NOMO-1 (cell line): ENCODE measurements at regions not wholly inside any gene's neighbourhood (a gene's known extent, or its start where the extent isn't known, plus 50 kb on each side); places are given as distances from the start of the nearest gene placed in this dataset.

Experiments
- DNase-seq, 2 experiments: peaks; one replicate each; lab custom pipeline; 2025; ENCODE audit not compliant: unreplicated experiment in 2 of 2; lab: John Stamatoyannopoulos, UW

DNA sequence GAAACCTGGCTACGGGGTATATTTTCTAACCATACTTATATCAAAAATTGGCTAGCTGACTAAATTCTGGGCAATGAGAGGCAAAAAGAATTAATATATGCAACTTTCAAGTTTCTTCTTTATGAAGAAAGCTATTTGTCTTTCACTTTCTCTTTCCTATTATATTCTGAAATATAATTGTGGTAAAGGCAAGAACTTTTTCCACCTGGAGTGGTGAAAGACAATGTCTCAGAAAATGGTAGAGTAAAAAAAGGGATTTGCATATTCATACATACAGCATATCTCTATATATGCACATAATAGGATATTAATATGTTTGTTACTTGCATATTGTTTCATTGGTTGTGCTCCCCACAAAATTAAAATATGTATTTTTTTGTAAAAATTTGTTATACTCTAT lies 793.8 kb downstream of the PLA2G4A start:
- peak in 1 of 2 experiments; percentile 34 for DNase-seq

DNA sequence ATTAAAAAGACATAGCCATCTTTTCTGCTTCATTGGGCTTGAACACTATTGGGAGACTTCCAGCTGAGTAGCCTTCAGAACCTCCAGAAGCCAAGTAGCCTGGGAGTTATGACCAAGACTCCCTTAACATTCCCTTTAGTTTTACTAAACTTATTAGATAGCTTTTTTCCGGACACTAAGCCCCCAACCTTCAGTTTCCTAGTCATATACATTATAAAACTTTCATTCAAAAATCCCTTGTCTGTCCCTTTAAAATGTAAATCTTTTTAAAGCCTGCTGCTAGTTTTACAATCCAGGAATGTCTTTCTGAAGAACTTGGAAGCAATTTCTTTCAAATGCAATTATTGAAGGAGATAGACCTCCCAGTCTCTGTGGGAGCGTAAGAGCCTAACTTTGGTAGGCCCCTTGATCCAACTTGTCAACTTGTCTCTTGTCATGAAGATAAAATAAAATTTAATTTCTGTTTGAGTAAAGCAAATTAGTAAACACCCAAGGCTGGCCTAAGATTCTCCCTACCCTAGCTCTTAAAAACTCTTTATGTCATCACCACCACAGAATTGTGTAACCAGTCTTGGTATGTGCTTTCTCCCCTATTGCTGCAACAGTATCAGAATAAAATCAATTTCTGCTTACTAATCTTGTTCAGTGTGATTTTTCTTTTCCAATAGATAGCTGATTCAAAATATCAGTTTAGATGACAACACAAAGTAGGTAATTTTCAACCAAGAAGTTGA lies 796.2 kb downstream of the PLA2G4A start:
- peak; percentile 42 to 76 for DNase-seq

DNA sequence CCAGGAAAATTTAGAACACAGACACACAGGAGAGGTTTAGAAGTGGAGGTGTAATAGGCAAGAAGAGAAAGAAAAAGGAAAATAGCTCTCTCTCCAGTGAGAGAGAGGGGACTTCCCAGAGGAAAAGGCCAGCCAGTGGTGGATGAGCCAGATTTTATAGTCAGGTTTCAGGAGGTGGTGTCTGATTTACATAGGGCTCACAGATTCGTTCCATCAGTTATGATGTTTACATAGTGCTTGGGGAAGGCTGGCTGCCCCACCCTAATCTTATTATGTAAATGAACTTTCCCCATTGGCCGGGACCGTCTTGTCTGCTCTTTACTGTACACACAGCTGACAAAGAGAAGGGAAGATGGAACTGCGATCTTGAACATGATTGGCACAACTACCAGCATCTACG lies 797.3 kb downstream of the PLA2G4A start:
- peak in 1 of 2 experiments; percentile 6 for DNase-seq

DNA sequence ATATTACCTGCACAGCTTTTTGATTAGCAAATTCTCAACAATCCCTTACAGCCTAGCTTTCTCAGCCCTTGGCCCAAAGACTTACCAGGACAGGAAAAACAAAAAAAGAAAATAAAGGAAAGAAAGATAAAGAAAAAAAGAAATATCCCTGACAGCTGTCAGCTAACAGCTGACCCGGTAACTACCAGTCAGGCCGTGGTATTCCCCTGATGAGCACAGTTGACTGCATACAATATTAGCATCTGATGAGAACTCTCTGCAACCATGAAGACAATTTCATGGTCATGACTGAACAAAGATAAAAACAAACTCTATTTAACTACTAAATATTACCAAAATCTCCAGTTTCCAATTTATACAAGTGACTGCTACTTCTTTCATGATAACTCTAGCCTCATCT lies 798.8 kb downstream of the PLA2G4A start:
- no peak for DNase-seq

DNA sequence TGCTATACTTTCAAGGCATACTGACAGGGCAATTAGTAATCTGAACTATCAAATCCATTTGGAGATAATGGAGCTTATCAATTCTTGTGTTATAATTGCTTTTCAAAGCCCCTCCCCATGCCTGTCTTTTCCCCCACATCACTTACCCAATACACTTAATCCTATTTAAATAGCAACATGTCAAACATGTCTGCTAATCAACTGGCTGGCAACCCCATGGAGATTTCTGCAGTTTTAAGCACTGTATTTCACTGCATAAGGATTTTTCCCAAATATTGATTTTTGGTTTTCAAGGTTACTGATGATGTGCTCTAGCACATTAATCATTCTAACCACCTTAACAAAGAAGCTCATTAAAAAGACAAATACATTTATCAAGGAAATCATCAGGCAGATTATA lies 800.3 kb downstream of the PLA2G4A start:
- no peak for DNase-seq

DNA sequence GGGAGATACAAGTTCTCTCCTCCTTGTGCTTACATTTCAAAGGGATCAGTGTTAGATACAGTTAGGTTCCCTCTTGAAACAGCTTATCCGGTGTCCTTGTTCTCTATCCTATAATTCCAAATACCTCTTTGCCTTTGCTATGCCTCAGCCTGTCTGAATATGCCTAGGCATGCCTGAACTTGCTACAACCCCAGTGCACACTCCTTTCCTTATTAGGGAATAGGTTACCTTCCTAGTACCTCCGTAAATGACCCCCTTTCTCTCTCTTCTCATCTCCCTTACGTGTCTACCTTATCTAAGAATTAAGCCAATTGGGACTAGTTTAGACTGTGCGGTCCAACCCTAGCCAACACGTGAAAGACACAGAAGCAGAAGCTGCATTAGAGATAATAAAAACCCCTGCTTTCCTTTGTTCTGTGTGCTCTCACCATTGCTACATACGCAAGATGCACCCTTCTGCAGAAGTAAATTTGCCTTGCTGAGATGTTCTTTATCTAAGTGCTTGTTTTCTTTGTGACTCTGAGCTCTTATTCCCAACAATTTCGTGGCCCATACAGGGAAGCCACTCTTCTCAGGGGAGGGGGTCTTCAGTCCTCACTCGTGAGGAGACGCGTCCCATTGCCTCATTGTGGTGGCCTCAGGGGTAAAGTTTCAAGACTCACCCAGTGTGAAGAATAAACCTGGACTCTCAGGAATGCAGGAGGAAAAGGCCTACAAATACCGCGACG lies 802.1 kb downstream of the PLA2G4A start:
- DNase-seq: no peak

DNA sequence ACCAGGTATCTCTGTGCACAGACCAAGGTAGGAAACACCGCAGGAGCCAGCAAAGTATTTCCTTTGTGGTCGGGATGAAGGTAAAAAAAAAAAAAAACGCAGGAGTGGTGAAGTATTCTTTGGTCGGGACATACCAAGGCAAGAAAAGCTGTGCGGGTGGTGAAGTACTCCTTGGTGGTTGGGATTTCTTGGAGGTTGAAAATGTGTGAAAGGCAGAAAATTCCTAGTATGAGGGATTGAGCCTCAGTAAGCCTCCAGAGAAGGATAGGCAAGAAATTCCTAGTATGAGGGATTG lies 802.6 kb downstream of the PLA2G4A start:
- no peak for DNase-seq

DNA sequence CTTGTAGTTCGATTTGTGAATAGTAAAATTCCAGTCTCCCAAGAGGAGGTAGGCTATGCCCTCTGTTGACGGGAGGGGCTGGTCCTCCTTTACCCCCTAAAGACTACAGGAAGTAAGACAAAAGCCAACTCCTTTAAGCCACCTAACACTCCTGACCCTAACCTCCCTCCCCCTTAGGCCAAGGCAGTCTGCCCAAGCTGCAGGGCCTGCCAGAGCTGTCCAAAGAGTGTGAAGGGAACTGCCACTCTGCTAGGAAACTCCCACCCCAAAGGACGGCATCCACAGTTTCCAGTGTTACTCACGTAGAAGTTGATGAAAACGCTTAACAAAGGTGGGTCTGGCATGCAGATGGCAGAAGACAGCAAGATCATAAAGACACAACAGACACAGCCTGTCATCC lies 803.2 kb downstream of the PLA2G4A start:
- DNase-seq: no peak

DNA sequence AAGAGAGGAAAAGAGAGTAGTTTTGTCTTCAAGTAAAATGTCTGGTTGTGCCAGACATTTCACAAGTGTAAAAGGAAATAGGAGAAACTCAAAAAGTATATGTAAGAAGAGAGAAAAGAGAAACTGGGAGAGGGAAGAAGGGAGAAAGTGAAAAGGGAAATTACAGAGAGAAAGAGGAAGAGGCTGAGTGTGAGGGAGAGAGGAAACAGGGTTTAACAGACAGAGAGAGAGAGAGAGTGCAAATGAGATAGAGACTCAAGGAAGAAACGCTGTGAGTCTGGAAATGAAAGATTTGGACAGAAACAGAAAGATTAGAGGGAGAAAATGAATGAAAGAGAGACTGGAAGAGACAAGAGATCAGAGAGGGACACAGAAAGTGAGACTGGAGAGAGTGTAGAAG lies 806.2 kb downstream of the PLA2G4A start:
- DNase-seq: peak; percentile 29 to 78

DNA sequence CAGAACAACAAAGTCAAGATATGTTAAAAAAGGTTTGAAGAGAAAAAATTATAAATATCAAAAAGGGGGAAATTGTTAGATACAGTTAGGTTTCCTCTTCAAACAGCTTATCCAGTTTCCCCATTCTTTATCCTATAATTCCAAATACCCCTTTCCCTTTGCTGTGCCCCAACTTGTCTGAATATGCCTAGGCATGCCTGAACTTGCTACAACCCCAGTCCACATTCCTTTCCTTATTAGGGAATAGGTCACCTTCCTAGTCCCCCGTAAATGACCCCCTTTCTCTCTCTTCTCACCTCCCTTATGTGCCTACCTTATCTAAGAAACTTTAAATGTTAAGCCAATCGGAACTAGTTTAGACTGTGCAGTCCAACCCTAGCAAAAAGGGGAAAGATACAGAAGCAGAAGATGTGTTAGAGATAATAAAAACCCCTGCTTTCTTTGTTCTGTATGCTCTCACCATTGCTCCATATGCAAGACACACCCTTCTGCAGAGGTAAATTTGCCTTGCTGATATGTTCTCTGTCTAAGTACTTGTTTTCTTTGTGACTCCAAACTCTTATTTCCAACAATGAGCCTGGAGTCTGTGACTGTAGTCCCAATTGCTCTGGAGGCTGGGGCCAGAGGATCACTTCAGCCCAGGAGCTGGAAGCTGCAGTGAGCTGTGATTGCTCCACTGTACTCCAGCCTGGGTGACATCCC lies 810.1 kb downstream of the PLA2G4A start:
- no peak for DNase-seq

DNA sequence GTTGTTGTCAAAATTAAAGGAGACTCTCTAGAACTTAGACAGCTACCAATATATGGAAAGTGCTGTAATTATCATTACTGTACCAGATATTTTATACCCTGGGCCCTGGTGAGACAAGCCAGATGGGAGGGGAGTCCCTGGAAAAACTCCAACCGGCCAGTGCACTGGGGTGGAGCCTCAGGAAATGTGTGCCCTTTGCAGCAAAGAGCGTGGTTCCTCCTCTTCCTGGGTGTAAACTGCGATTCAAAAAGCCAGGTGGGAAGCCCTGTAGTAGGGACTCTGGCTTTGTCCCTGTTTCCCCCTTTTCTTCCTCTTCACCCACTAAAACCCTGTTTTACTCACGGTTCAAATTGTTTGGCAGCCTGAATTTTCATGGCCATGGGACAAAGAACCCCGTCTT lies 812.3 kb downstream of the PLA2G4A start:
- no peak for DNase-seq

DNA sequence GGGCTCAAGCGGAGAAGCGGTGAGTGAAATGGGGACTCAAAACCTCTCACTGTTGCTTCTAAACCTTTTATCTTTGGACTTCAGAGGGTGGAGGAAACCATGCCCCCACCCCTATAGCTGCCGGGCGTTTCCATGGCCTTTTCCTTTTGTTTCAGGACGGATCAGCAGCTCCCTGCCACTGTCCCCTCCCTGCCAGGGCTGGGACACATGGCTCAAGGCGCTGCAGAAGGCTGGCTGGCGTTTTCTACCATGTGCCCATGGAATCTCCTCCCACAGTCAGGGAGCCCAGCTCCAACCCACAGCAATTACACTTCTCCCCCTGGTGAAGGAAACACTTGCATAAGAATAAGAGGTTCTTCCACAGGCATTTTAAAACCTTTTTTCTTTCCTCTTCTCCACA lies 812.7 kb downstream of the PLA2G4A start:
- no peak for DNase-seq

DNA sequence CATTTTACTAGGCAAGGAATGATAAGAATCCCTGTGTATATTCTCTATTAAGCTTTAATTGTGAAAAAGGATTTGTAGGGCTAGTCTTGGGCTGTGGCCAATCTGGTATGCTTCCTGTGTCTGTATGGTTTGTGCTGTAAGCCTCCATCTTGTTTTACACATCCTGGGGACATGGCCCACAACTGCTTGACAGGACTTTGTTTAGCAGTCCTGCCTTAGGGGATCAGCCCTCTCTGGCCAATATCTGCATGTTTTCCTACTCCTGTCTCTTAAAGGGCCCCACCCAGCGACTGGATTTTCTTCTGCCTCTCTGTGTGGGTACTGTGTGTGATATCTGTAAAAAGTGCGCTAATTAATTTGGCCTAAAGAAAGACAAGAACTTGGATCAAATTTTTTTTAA lies 813.2 kb downstream of the PLA2G4A start:
- DNase-seq: no peak

DNA sequence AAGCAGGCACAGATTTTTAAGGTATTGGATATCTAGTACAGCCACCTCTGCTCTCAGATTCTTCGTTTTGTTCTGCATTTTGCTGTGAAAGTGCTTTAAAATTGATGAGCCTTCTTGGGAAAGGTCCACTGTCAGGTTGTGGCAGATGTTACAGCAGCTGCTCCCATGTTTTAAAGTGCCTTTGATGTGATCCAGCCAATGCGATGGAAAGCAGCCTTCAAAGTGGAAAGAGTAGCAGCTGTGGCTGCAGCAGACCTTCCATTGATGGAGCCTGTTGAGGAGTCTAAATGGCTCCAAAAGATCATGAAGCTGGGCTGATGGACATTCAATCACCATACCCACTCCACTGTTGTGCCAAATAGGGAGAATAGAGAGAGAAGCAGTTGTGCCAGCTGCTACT lies 816.9 kb downstream of the PLA2G4A start:
- DNase-seq: no peak

DNA sequence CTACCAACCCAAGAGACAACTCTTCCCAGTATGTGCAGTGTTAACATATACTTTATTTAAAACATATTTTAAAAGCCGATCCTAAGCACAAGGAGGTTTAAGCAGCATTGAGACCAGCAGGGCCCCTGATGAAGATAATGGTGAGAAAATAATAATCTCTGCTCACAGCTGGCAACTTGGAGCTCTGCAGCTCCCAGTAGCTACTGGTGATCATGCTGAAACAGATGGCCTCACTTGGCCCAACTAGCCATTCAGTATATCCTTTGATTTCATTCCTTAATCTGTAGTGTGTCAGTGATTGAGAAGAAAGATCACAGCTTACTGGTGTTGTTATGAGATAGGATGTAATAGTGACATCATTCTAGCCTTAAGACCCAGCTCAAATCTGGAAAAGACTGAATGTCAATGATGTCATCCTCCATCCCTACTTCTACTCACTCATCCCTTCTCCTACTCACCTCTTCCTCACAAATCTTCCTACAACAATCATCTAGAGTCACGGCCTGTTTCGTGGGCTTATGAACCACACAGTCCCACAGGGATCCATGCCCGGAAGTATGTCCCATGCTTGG lies 817.9 kb downstream of the PLA2G4A start:
- no peak for DNase-seq

DNA sequence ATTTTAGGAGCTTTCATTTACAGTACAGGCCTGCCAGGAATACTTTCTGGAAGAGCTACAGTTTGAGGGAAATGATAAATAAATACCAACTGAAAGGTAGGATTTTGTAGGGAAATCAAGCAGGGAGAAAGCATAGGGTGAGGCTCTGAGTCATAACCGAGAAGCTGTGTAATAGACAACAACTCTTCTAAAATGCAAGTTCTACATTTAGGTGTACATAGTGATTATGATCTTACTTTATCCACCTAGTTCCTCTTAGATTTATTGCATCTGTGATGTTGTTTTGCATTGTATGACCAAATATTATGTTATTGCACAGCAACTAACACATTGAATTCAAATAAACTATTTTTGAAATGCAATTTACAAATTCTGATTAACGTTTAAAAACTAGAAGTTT lies 819.3 kb downstream of the PLA2G4A start:
- no peak for DNase-seq

DNA sequence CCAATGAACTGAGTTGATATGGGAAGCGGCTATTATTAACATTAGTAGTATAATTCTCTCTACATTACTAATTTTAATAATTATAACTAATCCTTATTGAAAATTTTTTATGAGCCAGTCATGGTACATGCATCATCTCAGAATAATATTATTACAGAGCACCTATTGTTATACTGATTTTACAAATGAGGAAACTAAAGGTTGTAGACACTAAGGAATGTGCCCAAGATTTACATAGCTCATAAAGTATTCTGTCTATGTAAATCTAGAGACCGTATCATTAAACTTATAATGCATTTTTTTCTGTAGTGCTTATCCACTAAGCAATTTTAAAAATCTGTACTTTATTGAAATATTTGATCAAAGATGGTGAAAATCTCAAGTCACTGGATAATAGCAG lies 825.9 kb downstream of the PLA2G4A start:
- DNase-seq: no peak

DNA sequence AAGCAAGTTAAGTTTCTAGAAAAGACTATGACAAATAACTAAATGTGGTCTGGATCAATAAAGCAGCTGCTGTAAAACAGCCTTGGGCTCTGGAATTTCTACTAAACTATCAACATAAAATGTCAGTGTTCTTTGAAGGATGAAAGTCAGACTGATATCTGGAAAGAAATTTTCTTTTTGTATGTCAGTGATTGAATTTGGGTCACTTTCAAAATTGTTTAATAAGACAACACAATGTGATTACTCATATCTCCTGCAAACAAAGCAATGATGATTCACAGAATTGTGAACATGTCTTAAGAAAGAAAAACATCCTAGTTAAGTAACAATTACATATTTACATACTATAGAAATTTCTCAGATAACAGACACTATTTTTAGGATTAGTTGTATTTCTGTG lies 826.4 kb downstream of the PLA2G4A start:
- DNase-seq: no peak

DNA sequence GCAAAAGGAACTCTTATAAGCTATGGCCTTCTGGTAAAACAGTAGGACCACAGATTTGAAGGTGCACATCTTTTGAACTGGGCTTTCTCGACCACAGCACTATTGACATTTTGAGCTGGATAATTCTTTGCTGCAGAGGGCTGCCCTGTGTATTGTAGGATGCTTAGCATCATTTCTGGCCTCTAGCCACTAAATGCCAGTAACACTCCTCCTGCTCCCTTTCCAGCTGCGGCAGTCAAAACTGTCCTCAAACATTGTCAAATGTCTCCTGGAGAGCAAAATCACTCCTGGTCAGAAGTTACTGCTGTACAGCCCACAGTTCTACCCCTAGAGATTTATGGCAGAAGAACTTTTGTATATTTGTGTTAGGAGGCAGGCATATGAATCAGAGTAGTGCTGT lies 836.7 kb downstream of the PLA2G4A start:
- DNase-seq: no peak

DNA sequence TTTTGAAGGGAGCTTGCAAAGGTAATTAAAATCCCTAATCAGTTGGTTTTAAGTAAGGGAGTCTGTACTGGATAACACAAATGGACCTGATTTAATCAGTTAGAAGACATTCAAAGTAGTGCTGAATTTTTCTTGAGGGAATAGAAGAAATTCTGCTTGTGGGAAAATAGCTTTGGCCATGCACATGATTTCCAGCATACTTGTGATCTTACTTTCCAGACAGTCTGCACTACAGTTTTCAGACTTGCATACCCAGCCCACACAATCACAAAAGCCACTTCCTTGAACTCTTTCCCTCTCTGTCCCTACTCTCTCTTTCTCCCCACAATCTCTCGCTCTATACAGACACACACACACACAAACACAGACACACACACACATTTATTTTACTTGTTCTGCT lies 852.1 kb downstream of the PLA2G4A start:
- no peak for DNase-seq

DNA sequence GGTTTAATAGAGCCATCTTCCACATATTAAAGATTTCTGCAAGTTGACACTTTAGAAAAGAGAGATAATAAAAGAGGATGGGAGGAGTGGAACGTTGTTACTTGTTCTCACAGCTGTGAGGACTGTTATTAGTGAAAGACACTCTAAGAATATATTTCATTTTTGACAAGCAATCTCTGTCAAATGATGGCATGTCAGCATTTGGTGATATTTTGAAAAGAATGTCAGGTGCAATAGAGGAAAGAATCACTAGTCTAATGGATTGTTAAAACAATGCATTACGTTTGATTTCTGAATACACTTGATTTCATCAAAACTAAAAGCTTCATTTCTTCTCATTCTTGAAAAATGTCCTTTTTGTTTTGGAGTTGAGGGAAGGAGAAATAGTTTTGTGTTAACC lies 853.4 kb downstream of the PLA2G4A start:
- no peak for DNase-seq

DNA sequence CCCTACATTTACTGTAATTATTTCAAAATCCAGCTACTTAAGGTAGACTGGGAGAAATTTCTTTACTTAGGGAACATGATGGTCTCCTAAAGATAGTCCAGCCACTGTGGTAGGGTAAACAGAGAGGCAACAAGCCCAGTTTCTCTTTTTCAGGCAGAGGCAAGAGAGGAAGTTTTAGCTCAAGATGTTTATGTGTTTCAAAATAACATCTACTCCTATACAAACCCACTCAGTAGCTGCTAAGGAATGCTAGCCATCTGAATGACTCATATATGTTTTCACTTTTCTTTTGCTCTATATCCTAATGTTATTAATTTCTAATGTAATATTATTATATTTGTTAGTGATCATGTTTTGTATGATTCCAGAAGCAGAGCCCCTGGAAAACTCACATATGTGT lies 856.6 kb downstream of the PLA2G4A start:
- DNase-seq: no peak
